Brain microvascular endothelial cell (primary cell): ENCODE measurements at regions not wholly inside any gene's neighbourhood (a gene's known extent, or its start where the extent isn't known, plus 50 kb on each side); places are given as distances from the start of the nearest gene placed in this dataset.

Experiments
- DNase-seq: peaks from one replicate; pipeline ENCODE4 v3.0.0-alpha.2; 2020
- H3K27ac ChIP-seq: fragments of 250-450 bp; sonication (Bioruptor Pico); 2 replicates; pipeline ENCODE4 v1.5.1; 2020; ENCODE audit warnings: mild to moderate bottlenecking, moderate library complexity
- H3K27me3 ChIP-seq: fragments of 250-450 bp; sonication (Bioruptor Pico); replicated peaks from 2 replicates; pipeline ENCODE4 v1.5.1; 2020; ENCODE audit warnings: mild to moderate bottlenecking
- H3K36me3 ChIP-seq: fragments of 250-450 bp; sonication (Bioruptor Pico); replicated peaks from 2 replicates; pipeline ENCODE4 v1.5.1; 2020; ENCODE audit warnings: mild to moderate bottlenecking
- H3K4me3 ChIP-seq: 2 replicates; pipeline ENCODE4 v1.5.1; 2011; ENCODE audit warnings: low read depth, mild to moderate bottlenecking, control low read depth, low read length, moderate library complexity
- CTCF ChIP-seq: IDR thresholded peaks from 2 replicates; pipeline ENCODE4 v1.5.1; 2011; ENCODE audit warnings: low read depth, mild to moderate bottlenecking, moderate library complexity, low read length, control low read depth, inconsistent platforms; ENCODE audit errors: missing control alignments
- in situ Hi-C: cut with HindIII; loops from 2 replicates; pipeline ENCODE4 v1.10.0; 2017; ENCODE audit warnings: low sequenced_read_pairs, low pct_ligation_motif_present

DNA sequence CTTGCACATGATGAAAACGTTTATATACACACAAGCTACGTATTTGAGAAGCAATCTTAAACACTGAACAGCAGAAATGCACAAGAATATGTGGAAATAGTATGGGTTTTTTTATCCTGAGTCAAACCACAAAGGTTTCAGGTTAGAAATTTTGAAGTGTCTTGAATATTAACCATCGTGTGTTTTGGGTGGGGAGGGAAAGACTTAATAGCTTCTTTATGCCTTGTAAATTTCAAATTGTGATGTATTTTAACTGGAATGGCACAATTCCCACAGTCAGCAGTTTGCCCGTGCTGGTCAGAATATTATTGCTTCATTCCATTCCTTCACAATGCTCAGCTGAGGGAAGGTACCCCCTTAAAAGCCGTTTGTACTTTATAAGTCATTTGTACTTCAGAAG, 67.4 kb upstream of the WDR1 start:
- Histone ChIP-seq H3K27me3 (no peaks in the 10 kb centered on the region), H3K36me3 (no peaks in the 10 kb centered on the region), H3K4me3 (no peak overlapping the region), H3K27ac (no peak overlapping the region)
- TF ChIP-seq CTCF = no peak
- DNase-seq = no peak
- in situ Hi-C loops = no loop called here

DNA sequence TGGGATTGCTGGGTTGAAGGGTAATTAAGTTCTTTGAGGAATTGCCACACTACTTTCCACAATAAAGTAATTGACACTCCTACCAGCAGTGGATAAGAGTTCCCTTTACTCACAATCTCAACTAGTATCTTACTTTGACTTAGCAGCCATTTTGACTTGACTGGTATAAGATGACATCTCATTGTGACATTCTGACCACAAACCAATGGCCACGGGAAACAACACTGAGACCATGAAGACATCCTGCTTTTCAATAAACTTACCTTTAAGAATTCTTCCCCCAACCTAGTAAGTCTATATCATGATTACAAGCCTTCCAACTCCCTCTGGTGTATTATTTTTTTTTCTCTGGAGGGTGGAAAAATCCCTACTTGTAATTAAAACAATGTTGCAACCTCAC, 66.9 kb upstream of the WDR1 start:
- in situ Hi-C loops = no loop called here
- Histone ChIP-seq H3K36me3 (no peaks in the 10 kb centered on the region), H3K4me3 (no peak overlapping the region), H3K27ac (no peak overlapping the region), H3K27me3 (no peaks in the 10 kb centered on the region)
- DNase-seq = no peak
- no peak for TF ChIP-seq CTCF

GRCh38 chr4:10182446-10183424, 66.1 kb upstream of the WDR1 start:
- in situ Hi-C loops = no loop called here
- no peak for TF ChIP-seq CTCF
- Histone ChIP-seq H3K27ac (no peak overlapping the region), H3K36me3 (no peaks in the 10 kb centered on the region), H3K4me3 (no peak overlapping the region), H3K27me3 (no peaks in the 10 kb centered on the region)
- no peak for DNase-seq

- TF ChIP-seq CTCF = no peak
- no peaks in the 10 kb centered on the region for H3K36me3 ChIP-seq
- no peak overlapping the region for H3K4me3 ChIP-seq
- no peaks in the 10 kb centered on the region for H3K27me3 ChIP-seq
- in situ Hi-C loops = no loop called here
- no peak for DNase-seq
- H3K27ac ChIP-seq = peak overlapping the region; percentile 94
Measured at GRCh38 chr4:10181745-10182445, 65.3 kb upstream of the WDR1 start.

DNA sequence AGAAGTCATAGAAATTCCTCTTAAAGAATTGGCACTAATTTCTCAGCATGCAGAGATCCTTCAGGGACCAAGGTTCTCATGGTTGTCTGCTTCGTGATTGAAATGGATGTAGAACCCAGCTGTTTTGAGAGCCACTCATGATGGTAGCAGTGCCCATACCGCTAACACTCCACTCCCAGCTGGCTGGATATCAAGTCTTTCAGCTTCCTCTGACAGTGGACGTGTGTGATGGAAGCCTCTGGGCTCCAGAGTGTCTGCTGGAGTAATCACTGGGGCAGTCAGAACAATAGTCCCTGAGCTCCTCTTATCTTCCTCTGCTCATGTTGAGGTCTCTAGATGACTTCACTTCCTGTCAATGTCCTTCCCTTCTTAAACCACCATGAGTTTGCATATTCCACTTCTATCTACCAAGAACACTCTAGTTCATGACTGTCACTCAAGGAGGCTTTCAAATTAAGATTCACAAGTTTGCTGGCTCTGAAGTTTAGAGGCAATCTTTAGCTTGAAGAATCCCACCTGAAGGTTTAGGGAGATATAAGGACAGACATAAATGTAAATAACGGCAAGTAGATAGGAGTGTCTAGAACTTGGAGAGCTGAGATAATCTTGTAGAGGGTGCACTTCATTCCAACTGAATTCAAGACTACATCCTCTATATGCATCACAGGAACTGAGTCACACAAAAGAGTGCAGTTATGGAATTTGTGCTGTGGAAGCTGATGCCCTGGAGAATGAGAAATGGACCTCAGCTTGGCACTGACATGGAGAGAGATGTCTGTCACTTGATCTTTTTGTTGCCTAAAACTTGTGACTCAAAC, 64.5 kb upstream of the WDR1 start:
- Histone ChIP-seq H3K27me3 (no peaks in the 10 kb centered on the region), H3K4me3 (no peak overlapping the region), H3K27ac (peak overlapping the region; percentile 94), H3K36me3 (no peaks in the 10 kb centered on the region)
- peak; percentile 83 for DNase-seq
- TF ChIP-seq CTCF = no peak
- in situ Hi-C loops = no loop called here
